ENCODE measurements at regions not wholly inside any gene's neighbourhood (a gene's known extent, or its start where the extent isn't known, plus 50 kb on each side); places are given as distances from the start of the nearest gene placed in this dataset.

- Histone ChIP-seq H3K36me3 (ENCODE audit: low read depth) (no peaks in the 10 kb centered on the region), H3K4me1 (ENCODE audit: low read depth) (no peaks in the 10 kb centered on the region), H3K9me3 (no peaks in the 10 kb centered on the region), H3K4me3 (no peak overlapping the region)
- intact Hi-C loops (cut with DNase I, micrococcal nuclease): no loop called here
- DNase-seq (no peak), ATAC-seq (no peak)
- no peak for TF ChIP-seq CTCF (IDR thresholded peaks at IDR 0.05)
Observed at GRCh38 chr9:82206490-82206889, 217.9 kb downstream of the SPATA31D1 start.

GRCh38 chr9:82206946-82207345, 218.4 kb downstream of the SPATA31D1 start:
- DNase-seq (no peak), ATAC-seq (no peak)
- TF ChIP-seq CTCF (IDR thresholded peaks at IDR 0.05): no peak
- no peaks in the 10 kb centered on the region for H3K9me3 ChIP-seq
- H3K36me3 ChIP-seq (ENCODE audit: low read depth): no peaks in the 10 kb centered on the region
- intact Hi-C loops (cut with DNase I, micrococcal nuclease): no loop called here
- no peak overlapping the region for H3K4me3 ChIP-seq
- H3K4me1 ChIP-seq (ENCODE audit: low read depth): no peaks in the 10 kb centered on the region

DNA sequence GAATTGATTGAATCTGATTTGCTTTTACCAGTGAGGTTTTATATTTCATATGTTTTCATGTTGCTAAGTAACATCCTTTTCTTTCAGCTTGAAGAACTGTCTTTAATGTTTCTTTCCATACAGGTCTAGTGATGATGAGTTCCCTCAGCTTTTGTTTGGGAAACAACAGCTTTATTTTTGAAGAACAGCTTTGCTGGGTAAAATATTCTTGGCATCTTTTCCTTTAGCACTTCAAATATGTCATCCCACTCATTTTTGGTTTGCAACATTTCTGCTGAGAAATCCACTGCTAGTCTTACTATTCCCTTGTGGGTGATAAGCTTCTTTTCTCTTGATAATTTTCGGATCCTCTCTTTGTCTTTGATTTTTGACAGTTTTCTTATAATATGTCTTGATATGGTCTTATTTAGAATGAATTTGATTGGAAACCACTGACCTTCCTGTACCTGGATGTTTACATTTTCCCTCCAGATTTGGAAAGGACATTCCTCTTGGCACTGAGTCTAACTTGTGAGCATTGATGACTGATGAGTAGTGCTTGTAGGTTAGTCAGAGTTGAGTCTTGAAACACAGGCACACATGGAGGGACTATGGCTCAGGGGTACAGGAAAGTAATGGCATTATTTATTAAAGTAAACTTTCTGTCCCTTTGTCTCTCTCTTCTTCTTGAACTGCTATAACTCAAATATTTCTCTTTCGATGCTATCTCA, 220.3 kb downstream of the SPATA31D1 start:
- ATAC-seq: no peak
- no peaks in the 10 kb centered on the region for H3K36me3 ChIP-seq (ENCODE audit: low read depth)
- no peaks in the 10 kb centered on the region for H3K9me3 ChIP-seq
- intact Hi-C loops (cut with DNase I, micrococcal nuclease): no loop called here
- no peak for TF ChIP-seq CTCF (IDR thresholded peaks at IDR 0.05)
- no peaks in the 10 kb centered on the region for H3K4me1 ChIP-seq (ENCODE audit: low read depth)
- no peak for DNase-seq
- H3K4me3 ChIP-seq: no peak overlapping the region

GRCh38 chr9:82209797-82210470, 221.4 kb downstream of the SPATA31D1 start:
- Histone ChIP-seq H3K4me1 (ENCODE audit: low read depth) (no peaks in the 10 kb centered on the region), H3K9me3 (no peaks in the 10 kb centered on the region), H3K36me3 (ENCODE audit: low read depth) (no peaks in the 10 kb centered on the region), H3K4me3 (no peak overlapping the region)
- intact Hi-C loops (cut with DNase I, micrococcal nuclease): no loop called here
- ATAC-seq (no peak), DNase-seq (no peak)
- TF ChIP-seq CTCF (IDR thresholded peaks at IDR 0.05): no peak

GRCh38 chr9:82212885-82213284, 224.3 kb downstream of the SPATA31D1 start:
- H3K4me1 ChIP-seq (ENCODE audit: low read depth): no peaks in the 10 kb centered on the region
- no peaks in the 10 kb centered on the region for H3K36me3 ChIP-seq (ENCODE audit: low read depth)
- DNase-seq (no peak), ATAC-seq (no peak)
- intact Hi-C loops (cut with DNase I, micrococcal nuclease): no loop called here
- TF ChIP-seq CTCF (IDR thresholded peaks at IDR 0.05): no peak
- H3K9me3 ChIP-seq: no peaks in the 10 kb centered on the region
- H3K4me3 ChIP-seq: no peak overlapping the region
